ENCODE measurements at regions not wholly inside any gene's neighbourhood (a gene's known extent, or its start where the extent isn't known, plus 50 kb on each side); places are given as distances from the start of the nearest gene placed in this dataset.

- intact Hi-C loops (cut with micrococcal nuclease): loop anchor here (10.0 kb wide), 1 partner anchor 55 kb away; no protein-coding TSS in a partner anchor
- Histone ChIP-seq H3K4me2 (ENCODE audit: low read depth, low read length) (no peak overlapping the region), H2AK9ac (replicated peaks; ENCODE audit: low read depth, low read length, poor library complexity) (no peak overlapping the region), H4K5ac (ENCODE audit: low read depth, low read length) (no peak overlapping the region), H3K4me3 (ENCODE audit: insufficient read depth, low read depth, low read length) (no peak overlapping the region), H2BK15ac (ENCODE audit: low read depth, low read length) (no peak overlapping the region), H3K4ac (ENCODE audit: low read depth, low read length) (no peak overlapping the region), H2BK5ac (ENCODE audit: low read depth, low read length, poor library complexity, severe bottlenecking) (no peak overlapping the region), H3K9me1 (ENCODE audit: insufficient read depth, low read length) (no peaks in the 10 kb centered on the region), H4K8ac (ENCODE audit: low read depth in 2 of 2, low read length in 2 of 2) (no peak overlapping the region), H3K14ac (replicated peaks; ENCODE audit: low read depth, low read length) (no peak overlapping the region), H4K20me1 (ENCODE audit: insufficient read depth, low read length) (no peaks in the 10 kb centered on the region), H2AFZ (replicated peaks; ENCODE audit: low read length, poor library complexity) (no peak overlapping the region), H4K91ac (ENCODE audit: insufficient read depth, low read depth, low read length) (no peak overlapping the region), H3K27me3 (ENCODE audit: control insufficient read depth, insufficient read depth, low read length) (peaks cover 45% of the 10 kb centered on the region), H3K36me3 (ENCODE audit: control insufficient read depth, insufficient read depth, low read length) (no peaks in the 10 kb centered on the region), H3K23ac (ENCODE audit: low read depth, low read length) (no peak overlapping the region), H2BK20ac (ENCODE audit: low read depth, low read length) (no peak overlapping the region), H3K27ac (ENCODE audit: insufficient read depth, low read length) (no peak overlapping the region), H3K9ac (ENCODE audit: low read depth, low read length) (no peak overlapping the region), H3K56ac (ENCODE audit: extremely low read depth, insufficient read depth, low read length) (no peak overlapping the region), H3K18ac (ENCODE audit: low read depth, low read length) (no peak overlapping the region), H3K9me3 (ENCODE audit: control insufficient read depth, insufficient read depth, low read length) (no peaks in the 10 kb centered on the region), H3K79me1 (ENCODE audit: low read depth in 1 of 2, low read length in 2 of 2) (no peaks in the 10 kb centered on the region), H3K4me1 (ENCODE audit: control insufficient read depth, insufficient read depth, low read length) (peaks cover 4% of the 10 kb centered on the region), H2BK120ac (ENCODE audit: low read depth, low read length) (no peak overlapping the region), H2AK5ac (ENCODE audit: low read depth, low read length) (no peak overlapping the region)
- TF ChIP-seq NFE2L2 (IDR thresholded peaks at IDR 0.05; ENCODE audit: low read depth, low read length) (no peak), RCOR1 (IDR thresholded peaks at IDR 0.05; ENCODE audit: insufficient replicate concordance, low read length) (no peak), POLR2A (IDR thresholded peaks at IDR 0.05; ENCODE audit: low read depth, low read length) (no peak), CTCF (conservative IDR thresholded peaks at IDR 0.05; ENCODE audit: low read depth, low read length) (no peak), RAD21 (IDR thresholded peaks at IDR 0.05; ENCODE audit: low read length) (no peak), CHD1 (IDR thresholded peaks at IDR 0.05; ENCODE audit: low read depth, low read length) (no peak), MXI1 (IDR thresholded peaks at IDR 0.05; ENCODE audit: borderline replicate concordance, low read depth, low read length) (no peak), CEBPB (IDR thresholded peaks at IDR 0.05; ENCODE audit: low read depth, low read length) (no peak), MAFK (IDR thresholded peaks at IDR 0.05; ENCODE audit: low read depth, low read length) (no peak), MAZ (IDR thresholded peaks at IDR 0.05; ENCODE audit: borderline replicate concordance, low read depth, low read length) (no peak), BHLHE40 (IDR thresholded peaks at IDR 0.05; ENCODE audit: low read depth, low read length) (no peak), SMC3 (IDR thresholded peaks at IDR 0.05; ENCODE audit: low read depth, low read length) (no peak), RFX5 (IDR thresholded peaks at IDR 0.05; ENCODE audit: low read depth, low read length) (no peak), USF2 (IDR thresholded peaks at IDR 0.05; ENCODE audit: low read depth, low read length) (no peak), FOS (IDR thresholded peaks at IDR 0.05; ENCODE audit: low read depth, low read length) (no peak), ELK1 (IDR thresholded peaks at IDR 0.05; ENCODE audit: borderline replicate concordance, low read depth, low read length) (no peak)
- in situ Hi-C loops (cut with MboI; ENCODE audit: low sequenced_read_pairs): no loop called here
- ChIA-PET POLR2A (ENCODE audit: unreplicated experiment) (no interaction called here), CTCF (no interaction called here)
- BruUV-seq (replicated peaks): no TSS peak
- WGBS, 2 experiments (ENCODE audit: extremely low coverage in 2 of 2, insufficient read length in 1 of 2): no CpG with 5 or more reads among the region's 1 CpG
- dilution Hi-C loops (cut with HindIII; ENCODE audit: low sequenced_read_pairs, unreplicated experiment): no loop called here
- no peak for DNase-seq
- no peak for ATAC-seq (ENCODE audit: low read depth)
Measured at GRCh38 chr16:65519402-65519801, 397.5 kb upstream of the CDH11 start.
